Head of caudate nucleus (tissue), 42 donors: ENCODE measurements at regions not wholly inside any gene's neighbourhood (a gene's known extent, or its start where the extent isn't known, plus 50 kb on each side); places are given as distances from the start of the nearest gene placed in this dataset.
A peak's percentile ranks its signal among the peaks of the same experiment; 100 is the strongest.
"Not testable (repeated sequence)": the region's sequence is repeated elsewhere in the genome, so short reads cannot be mapped to it uniquely, and the experiment has no call there.

Experiments
- DNase-seq, 42 donors: peaks; one replicate each; pipeline versions ENCODE4 v3.0.0 to v3.0.0-alpha.2; 2020 to 2021; ENCODE audit warnings: mixed read lengths in 7 of 42
- intact Hi-C: fragments of 100-400 bp; cut with DNase I; formaldehyde crosslinking; loops from one replicate; pipeline ENCODE4 v1.15.0; 2022

DNA sequence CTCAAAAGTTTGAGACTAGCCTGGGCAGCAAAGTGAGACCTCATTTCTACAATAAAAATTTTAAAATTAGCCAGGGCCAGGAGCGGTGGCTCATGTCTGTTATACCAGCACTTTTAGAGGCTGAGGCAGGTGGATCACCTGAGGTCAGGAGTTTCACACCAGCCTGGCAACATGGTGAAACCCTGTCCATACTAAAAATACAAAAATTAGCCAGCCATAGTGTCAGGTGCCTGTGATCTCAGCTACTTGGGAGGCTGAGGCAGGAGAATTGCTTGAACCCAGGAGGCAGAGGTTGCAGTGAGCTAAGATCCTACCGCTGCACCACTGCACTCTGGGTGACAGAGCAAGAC lies 85.1 kb upstream of the MAP4 start:
- DNase-seq, intact Hi-C loops: not testable (repeated sequence)

DNA sequence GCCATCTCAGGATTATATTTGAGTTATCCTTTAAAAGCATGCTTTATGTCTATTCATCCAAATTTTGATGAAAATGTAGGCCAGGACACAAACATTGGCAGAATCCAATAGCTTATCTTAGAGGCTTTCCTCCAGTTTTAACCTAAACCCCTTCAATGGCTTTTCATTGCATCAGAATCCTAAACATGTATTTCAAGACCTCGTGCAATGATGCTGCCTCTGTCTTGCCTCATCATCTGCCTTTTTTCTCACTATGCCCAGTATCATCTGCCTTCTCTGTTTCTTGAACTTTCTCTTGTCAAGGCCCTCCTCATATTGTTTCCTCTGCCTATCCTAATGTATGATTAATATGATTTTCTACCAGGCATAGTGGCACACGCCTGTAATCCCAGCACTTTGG lies 76.1 kb upstream of the MAP4 start:
- no peak for DNase-seq
- intact Hi-C loops: no loop called here

DNA sequence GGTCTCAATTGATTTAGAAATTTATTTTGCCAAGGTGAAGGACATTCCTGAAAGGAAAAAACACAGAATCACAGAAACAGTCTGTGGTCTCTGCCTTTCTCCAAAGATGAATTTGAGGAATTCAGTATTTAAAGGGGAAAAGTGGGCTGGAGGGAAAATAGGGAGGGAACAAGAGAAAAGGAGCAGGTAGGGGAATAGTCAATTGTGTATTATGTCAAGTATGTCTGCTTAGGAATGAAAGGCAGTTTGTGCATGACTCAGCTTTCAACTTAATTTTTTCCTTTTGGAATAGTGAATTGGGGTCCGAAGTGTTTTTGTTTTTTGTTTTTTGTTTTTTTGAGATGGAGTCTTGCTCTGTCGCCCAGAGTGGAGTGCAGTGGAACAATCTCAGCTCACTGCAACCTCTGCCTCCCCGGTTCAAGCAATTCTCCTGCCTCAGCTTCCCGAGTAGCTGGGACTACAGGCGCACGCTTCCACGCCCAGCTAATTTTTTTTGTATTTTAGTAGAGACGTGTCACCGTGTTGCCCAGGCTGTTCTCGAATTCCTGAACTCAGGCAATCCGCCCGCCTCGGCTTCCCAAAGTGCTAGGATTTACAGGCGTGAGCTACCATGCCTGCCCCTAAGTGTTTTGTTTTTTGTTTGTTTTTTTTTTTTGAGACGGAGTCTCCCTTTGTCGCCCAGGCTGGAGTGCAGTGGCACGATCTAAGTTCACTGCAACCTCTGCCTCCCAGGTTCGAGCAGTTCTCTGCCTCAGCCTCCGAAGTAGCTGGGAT lies 74.1 kb upstream of the MAP4 start:
- intact Hi-C loops: no loop called here
- DNase-seq: no peak

DNA sequence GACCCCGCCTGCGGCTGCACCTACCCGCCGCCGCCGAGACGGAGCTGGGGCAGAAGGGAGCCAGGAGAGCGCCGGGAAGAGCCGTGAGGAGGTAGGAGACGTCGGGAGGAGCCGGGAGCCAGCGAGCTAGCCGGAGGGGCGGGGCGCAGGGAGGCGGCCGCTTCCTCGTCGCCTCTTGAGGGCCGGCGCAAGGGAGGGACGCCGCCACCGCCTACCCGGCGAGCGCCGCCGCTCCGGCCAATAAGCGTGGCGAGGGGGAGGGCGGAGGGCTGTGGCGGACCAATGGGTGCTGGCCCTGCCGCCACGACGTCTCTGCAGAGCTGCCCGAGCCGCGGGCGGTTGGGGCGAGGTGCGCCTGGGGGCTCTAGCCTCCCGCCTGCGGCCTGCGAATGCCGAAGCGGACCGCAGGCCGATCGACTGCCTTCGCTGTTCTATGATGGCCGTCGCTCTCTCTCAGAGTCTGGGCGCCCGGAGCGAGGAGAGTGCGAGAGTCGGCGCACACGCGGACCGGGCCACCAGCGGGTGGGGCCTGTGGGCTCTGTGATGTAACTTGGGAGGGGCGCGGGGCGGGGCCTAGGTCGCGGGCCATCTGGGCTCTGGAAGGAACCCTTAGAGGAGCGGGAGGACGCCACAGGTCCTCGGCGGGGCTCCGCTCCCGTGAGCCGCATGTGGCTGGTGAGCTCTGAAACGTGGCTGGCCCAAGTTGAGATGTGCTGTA lies 72.7 kb upstream of the MAP4 start:
- intact Hi-C loops: loop anchor here (5.0 to 10.0 kb wide), 2 partner anchors 52 to 94 kb away; no protein-coding TSS in a partner anchor

DNA sequence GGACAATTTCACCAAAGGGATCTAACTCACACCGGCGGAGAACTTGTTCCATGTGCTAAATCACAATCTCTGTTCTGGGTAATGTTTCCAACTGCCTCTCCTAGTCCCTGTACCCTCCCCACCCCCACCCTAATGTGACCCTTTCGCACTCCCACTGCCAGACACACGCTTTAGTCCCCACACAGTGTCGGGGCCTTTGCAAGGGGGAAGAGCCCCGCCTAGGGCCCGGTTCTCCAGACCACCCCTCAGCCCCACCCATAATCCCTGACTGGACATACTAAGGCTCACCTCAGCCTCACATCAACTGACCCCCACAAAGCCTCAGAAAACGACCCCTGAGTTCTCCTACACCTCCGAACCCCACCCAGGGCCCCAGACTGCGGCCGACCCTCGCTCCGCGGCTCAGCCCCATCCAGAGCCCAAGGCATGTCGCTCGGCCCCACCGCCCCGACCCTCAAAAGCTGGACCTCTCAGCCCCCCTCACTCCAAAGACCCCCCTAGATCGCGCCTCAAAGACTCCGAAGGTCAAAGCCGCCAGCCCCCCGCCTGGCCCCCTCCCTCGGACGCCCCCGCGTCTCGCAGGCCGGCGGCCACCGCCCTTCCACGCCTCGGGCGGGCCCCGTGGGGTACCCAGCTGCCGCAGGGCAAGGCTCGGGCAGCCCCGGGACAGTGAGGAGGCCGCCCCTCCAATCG lies 72.0 kb upstream of the MAP4 start:
- intact Hi-C loops: loop anchor here (5.0 to 10.0 kb wide), 2 partner anchors 51 to 93 kb away; no protein-coding TSS in a partner anchor
- DNase-seq: peak in 23 of 42 donors; percentile 2 to 58 (median 14)

More for the DNA sequence above, 72.7 kb upstream of the MAP4 start:
- peak; percentile 90 to 98 (median 96) for DNase-seq

DNA sequence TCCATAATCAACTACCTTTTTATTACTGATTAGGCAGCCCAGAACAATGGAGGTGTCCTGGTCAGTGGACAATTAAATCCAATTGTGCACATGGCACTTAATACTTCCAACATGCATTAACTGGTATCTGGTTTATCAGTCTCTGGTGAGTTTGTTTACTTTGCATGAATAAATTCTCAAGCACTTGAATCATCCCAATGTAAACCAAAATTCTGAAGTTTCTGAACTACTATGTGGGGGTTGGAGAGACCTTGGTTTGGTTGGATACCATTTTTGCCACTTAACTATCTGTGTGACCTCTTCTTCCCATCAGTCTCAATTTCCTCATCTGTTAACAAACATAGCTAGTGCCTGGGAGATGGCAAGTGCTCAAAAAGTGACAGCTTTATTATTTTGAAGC lies 70.5 kb upstream of the MAP4 start:
- intact Hi-C loops: loop anchor here (5.0 to 10.0 kb wide), 2 partner anchors 49 to 92 kb away; no protein-coding TSS in a partner anchor

DNA sequence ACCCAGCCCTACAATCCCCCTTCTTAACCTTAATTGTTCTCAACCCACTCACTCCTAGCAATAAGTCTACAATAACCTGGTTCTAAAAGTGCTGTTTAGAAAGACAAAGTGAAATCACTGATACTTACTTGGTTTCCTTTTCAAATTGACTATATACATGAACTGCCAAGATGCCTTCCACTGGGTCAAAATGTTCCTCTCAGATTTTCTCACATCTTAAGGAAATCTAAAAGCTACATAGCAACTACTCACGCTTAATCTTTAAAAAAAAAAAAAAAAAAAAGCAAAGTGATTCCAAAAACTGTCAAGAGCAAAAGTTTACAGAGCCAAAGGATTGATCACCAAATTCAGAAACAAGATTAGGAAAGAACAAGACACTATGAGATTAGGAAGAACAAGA lies 68.7 kb upstream of the MAP4 start:
- no peak for DNase-seq
- intact Hi-C loops: loop anchor here (5.0 to 10.0 kb wide), 2 partner anchors 48 to 90 kb away; no protein-coding TSS in a partner anchor

More for the DNA sequence above, 70.5 kb upstream of the MAP4 start:
- DNase-seq: no peak

DNA sequence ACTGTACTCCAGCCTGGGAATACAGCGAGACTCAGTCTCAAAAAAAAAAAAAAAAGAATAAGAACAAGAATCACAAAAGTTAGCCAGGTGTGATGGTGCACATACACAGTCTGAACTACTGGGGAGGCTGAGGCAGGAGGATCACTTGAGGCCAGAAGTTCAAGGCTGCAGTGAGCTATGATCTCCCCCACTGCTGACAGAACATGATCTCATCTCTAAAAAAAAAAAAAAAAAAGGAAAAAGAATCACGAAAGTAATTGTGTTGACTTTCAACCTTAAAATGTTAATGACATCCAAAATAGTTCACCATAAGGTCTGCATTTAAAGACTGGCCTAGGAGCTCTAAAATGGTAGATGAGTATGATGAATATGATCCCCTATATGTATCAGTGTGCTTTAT lies 68.0 kb upstream of the MAP4 start:
- DNase-seq: no peak
- intact Hi-C loops: loop anchor here (10.0 kb wide), 1 partner anchor 89 kb away; no protein-coding TSS in a partner anchor

DNA sequence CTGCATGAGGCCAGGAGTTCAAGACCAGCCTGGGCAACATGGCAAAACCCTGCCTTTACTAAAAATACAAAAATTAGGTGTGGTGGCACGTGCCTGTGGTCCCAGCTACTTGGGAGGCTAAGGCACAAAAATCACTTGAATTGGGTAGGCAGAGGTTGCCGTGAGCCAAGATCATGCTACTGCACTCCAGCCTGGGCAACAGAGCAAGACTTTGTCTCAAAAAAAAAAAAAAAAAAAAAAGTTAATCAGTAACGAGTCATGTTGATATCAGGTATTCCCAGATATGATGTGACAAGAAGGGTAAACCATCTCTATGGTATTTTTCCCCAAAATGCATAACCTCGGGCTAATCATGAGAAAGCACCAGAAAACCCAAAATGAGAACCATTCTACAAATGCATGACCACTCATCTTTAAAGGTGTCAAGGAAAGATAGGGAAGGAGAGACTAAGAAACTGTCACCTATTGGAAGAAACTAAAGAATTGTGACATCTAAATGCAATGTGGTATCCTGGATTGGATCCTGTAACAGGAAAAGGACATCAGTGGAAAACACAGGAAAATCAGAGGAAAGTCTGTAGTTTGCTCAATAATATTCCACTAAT lies 66.5 kb upstream of the MAP4 start:
- intact Hi-C loops: loop anchor here (10.0 kb wide), 1 partner anchor 88 kb away; no protein-coding TSS in a partner anchor
- DNase-seq: no peak

DNA sequence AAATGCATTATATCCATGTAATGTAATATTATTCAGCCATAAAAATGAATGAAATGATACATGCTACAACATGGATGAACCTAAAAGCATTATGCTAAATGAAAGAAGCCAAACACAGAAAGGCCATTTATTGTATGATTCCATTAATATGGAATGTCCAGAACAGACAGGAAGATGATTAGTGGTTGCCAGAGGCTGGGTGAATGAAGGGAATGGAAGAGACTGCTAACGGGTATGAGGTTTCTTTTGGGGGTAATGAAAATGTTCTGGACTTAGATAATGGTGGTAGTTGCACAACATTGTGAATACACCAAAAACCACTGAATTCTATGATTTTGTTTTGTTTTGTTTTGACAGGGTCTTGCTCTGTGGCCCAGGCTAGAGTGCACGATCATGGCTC lies 61.6 kb upstream of the MAP4 start:
- intact Hi-C loops: no loop called here
- no peak for DNase-seq

DNA sequence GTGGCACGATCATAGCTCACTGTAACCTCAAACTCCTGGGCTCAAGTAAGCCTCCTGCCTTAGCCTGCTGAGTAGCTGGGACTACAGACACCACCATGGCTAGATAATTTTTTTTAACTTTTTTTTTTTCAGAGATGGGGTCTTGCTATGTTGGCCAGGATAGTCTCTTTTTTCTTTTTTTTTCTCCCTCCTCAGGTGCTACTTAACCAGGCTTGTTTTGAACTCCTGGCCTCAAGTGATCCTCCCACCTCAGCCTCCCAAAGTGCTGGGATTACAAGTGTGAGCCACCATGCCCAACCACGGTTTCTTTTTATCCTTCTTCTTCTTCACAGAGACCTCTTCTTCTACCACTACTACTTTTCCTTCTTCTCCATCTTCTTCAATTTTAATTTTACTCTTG lies 53.8 kb upstream of the MAP4 start:
- intact Hi-C loops: no loop called here
- DNase-seq: no peak

DNA sequence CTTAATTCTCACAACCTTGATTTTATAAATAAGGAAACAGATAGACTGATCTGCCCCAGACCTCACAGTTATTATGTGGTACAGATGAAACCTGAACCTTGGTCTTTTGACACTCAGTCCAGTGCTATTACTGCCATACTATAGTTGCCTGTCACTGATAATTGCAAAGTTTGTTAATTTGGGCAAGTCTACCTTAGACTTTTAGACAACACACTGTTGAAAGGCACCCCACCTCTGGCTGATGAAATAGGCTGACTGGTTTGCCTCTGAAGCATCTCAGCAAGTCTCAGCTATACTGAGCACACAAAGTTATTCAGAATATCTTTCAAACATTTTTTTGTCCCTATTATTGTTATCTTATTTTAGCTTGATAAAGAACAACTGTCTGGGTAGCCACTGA lies 53.1 kb upstream of the MAP4 start:
- intact Hi-C loops: no loop called here
- no peak for DNase-seq

DNA sequence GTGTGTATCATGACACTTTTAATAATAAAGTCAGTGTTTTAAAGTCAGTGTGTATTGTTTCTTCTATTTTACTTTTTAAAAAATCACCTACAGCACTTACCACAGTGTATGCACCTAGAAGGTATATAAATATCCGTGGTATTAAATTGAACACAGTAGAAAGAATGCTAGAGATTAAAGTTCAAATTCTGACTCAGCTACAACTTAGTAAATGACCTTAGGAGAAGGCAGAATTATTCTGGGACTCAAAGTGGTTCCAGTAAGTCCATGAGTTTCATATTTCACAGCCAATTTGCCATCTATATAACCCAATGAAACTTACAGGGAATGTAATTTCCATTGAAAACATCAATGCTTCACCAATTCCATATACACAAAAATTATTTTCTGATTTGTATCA lies 52.7 kb upstream of the MAP4 start:
- DNase-seq: no peak
- intact Hi-C loops: no loop called here

DNA sequence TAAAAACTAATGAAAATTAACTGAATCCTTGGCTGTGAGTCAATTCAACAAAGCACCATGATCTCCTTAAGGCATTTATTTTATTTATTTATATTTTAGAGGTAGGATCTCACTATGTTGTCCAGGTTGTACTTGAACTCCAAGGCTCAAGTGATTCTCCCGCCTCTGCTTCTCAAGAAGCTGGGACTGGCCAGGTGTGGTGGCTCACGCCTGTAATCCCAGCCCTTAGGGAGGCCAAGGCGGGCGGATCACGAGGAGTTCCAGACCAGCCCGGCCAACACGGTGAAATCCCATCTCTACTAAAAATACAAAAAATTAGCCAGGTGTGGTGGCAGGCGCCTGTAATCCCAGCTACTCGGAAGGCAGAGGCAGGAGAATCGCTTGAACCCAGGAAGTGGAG lies 52.1 kb upstream of the MAP4 start:
- intact Hi-C loops: not testable (repeated sequence)

DNA sequence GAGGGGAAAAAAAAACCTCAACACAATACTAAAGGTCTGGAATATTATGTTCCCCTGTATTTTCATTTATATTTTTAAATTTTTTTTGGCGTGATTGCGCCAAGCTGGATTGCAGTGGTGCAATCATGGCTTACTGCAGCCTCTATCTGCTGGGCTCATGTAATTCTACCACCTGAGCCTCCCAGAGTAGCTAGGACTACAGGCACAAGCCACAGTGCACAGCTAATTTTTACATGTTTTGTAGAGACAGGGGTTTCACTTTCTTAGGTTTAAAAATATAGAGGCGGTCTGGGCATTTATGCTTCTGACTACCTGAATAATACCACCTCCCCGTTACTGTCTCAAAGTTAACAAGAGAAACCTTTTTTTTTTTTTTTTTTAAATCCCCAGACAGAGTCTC lies 51.1 kb upstream of the MAP4 start:
- DNase-seq: no peak
- intact Hi-C loops: no loop called here

More for the DNA sequence above, 52.1 kb upstream of the MAP4 start:
- DNase-seq: not testable (repeated sequence)
